HepG2 (cell line): ENCODE measurements at regions not wholly inside any gene's neighbourhood (a gene's known extent, or its start where the extent isn't known, plus 50 kb on each side); places are given as distances from the start of the nearest gene placed in this dataset.

ENCODE experiments used
- EZH2 ChIP-seq: conservative IDR thresholded peaks from 2 replicates; pipeline ENCODE4 v1.6.1; 2012; ENCODE audit warnings: mild to moderate bottlenecking, low read depth, low read length, moderate library complexity
- MAFG ChIP-seq: sonication (generic); formaldehyde crosslinking; IDR thresholded peaks from 2 replicates; pipeline ENCODE4 v1.5.1; 2020; ENCODE audit warnings: mild to moderate bottlenecking, missing genetic modification reagents
- PHF21A ChIP-seq: sonication (generic); formaldehyde crosslinking; IDR thresholded peaks from 2 replicates; pipeline ENCODE4 v1.5.0; 2020; ENCODE audit warnings: mild to moderate bottlenecking, missing genetic modification reagents
- POLR2AphosphoS5 ChIP-seq: IDR thresholded peaks from 2 replicates; pipeline ENCODE4 v1.6.1; 2012; ENCODE audit warnings: low read depth, low read length
- SP5 ChIP-seq: IDR thresholded peaks from 2 replicates; pipeline ENCODE4 v1.6.1; 2016; ENCODE audit warnings: low read depth, borderline replicate concordance
- ZNF775 ChIP-seq: sonication (generic); formaldehyde crosslinking; IDR thresholded peaks from 2 replicates; pipeline ENCODE4 v1.4.0; 2020; ENCODE audit warnings: missing genetic modification reagents, mild to moderate bottlenecking, moderate library complexity, borderline replicate concordance
- TF ChIP-seq, protein P1 (sequence below): sonication (generic); formaldehyde crosslinking; IDR thresholded peaks from 2 replicates; pipeline ENCODE4 v1.5.0; 2020; ENCODE audit warnings: mild to moderate bottlenecking, missing genetic modification reagents
- TF ChIP-seq, protein P2 (sequence below): sonication (generic); formaldehyde crosslinking; IDR thresholded peaks from 2 replicates; pipeline ENCODE4 v1.5.0; 2020; ENCODE audit warnings: mild to moderate bottlenecking, missing genetic modification reagents, moderate library complexity
- TF ChIP-seq, protein P3 (sequence below): sonication (generic); formaldehyde crosslinking; IDR thresholded peaks from 2 replicates; pipeline ENCODE4 v1.4.0; 2020; ENCODE audit warnings: mild to moderate bottlenecking, missing genetic modification reagents

DNA sequence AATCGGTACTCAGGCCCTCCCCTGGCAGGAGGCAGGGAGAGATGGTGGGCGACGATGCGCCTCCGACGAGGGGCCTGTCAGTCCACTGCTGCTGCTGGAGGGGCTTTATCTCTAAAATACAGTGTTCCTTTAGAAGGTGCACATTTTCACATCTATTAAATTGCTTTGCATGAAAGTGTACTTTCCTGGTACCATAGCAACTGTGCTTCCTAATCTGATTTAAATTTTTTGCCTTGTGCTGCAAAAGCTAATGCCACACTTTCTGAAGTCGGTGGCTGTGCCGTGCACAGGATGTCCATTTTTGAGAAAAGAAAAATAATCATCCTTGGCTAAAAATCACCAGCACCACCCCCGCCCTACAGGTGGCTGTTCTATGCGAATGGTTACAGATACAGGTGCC, 262.0 kb upstream of the CDH4 start:
- TF ChIP-seq, protein P1, sequence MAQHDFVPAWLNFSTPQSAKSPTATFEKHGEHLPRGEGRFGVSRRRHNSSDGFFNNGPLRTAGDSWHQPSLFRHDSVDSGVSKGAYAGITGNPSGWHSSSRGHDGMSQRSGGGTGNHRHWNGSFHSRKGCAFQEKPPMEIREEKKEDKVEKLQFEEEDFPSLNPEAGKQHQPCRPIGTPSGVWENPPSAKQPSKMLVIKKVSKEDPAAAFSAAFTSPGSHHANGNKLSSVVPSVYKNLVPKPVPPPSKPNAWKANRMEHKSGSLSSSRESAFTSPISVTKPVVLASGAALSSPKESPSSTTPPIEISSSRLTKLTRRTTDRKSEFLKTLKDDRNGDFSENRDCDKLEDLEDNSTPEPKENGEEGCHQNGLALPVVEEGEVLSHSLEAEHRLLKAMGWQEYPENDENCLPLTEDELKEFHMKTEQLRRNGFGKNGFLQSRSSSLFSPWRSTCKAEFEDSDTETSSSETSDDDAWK (CRISPR knock-in tag) = no peak
- TF ChIP-seq MAFG (CRISPR knock-in tag) (no peak), ZNF775 (CRISPR knock-in tag) (no peak), EZH2 (no peak), SP5 (CRISPR knock-in tag) (no peak), POLR2AphosphoS5 (no peak), PHF21A (CRISPR knock-in tag) (no peak)
- TF ChIP-seq, protein P2, sequence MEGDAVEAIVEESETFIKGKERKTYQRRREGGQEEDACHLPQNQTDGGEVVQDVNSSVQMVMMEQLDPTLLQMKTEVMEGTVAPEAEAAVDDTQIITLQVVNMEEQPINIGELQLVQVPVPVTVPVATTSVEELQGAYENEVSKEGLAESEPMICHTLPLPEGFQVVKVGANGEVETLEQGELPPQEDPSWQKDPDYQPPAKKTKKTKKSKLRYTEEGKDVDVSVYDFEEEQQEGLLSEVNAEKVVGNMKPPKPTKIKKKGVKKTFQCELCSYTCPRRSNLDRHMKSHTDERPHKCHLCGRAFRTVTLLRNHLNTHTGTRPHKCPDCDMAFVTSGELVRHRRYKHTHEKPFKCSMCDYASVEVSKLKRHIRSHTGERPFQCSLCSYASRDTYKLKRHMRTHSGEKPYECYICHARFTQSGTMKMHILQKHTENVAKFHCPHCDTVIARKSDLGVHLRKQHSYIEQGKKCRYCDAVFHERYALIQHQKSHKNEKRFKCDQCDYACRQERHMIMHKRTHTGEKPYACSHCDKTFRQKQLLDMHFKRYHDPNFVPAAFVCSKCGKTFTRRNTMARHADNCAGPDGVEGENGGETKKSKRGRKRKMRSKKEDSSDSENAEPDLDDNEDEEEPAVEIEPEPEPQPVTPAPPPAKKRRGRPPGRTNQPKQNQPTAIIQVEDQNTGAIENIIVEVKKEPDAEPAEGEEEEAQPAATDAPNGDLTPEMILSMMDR (CRISPR knock-in tag) = no peak
- TF ChIP-seq, protein P3, sequence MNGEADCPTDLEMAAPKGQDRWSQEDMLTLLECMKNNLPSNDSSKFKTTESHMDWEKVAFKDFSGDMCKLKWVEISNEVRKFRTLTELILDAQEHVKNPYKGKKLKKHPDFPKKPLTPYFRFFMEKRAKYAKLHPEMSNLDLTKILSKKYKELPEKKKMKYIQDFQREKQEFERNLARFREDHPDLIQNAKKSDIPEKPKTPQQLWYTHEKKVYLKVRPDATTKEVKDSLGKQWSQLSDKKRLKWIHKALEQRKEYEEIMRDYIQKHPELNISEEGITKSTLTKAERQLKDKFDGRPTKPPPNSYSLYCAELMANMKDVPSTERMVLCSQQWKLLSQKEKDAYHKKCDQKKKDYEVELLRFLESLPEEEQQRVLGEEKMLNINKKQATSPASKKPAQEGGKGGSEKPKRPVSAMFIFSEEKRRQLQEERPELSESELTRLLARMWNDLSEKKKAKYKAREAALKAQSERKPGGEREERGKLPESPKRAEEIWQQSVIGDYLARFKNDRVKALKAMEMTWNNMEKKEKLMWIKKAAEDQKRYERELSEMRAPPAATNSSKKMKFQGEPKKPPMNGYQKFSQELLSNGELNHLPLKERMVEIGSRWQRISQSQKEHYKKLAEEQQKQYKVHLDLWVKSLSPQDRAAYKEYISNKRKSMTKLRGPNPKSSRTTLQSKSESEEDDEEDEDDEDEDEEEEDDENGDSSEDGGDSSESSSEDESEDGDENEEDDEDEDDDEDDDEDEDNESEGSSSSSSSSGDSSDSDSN (CRISPR knock-in tag) = no peak
